NT2/D1 (cell line): ENCODE measurements at regions not wholly inside any gene's neighbourhood (a gene's known extent, or its start where the extent isn't known, plus 50 kb on each side); places are given as distances from the start of the nearest gene placed in this dataset.

Experiments used
- DNase-seq: peaks from one replicate; pipeline ENCODE4 v3.0.0-alpha.2; 2011; ENCODE audit warnings: low read depth, low spot score
- H3K27me3 ChIP-seq: 2 replicates; pipeline ENCODE4 v1.6.0; 2011; ENCODE audit warnings: mild to moderate bottlenecking; ENCODE audit not compliant: insufficient read length, insufficient read depth
- H3K36me3 ChIP-seq: 2 replicates; pipeline ENCODE4 v1.6.1; 2011; ENCODE audit warnings: mild to moderate bottlenecking, low read length, mixed read lengths; ENCODE audit not compliant: insufficient read depth, insufficient read length
- H3K4me1 ChIP-seq: 2 replicates; pipeline ENCODE4 v1.5.1; 2011; ENCODE audit not compliant: insufficient read depth, insufficient read length
- H3K4me3 ChIP-seq: 2 replicates; pipeline ENCODE4 v1.5.1; 2011; ENCODE audit warnings: low read depth; ENCODE audit not compliant: insufficient read length
- H3K9ac ChIP-seq: 2 replicates; pipeline ENCODE4 v1.6.0; 2011; ENCODE audit warnings: low read depth; ENCODE audit not compliant: insufficient read length
- H3K9me3 ChIP-seq: 2 replicates; pipeline ENCODE4 v1.5.1; 2011; ENCODE audit warnings: mild to moderate bottlenecking, low read length; ENCODE audit not compliant: insufficient read depth
- SUZ12 ChIP-seq: IDR thresholded peaks from 2 replicates; pipeline ENCODE4 v1.6.1; 2011; ENCODE audit not compliant: insufficient read length, insufficient read depth; ENCODE audit errors: extremely low read depth
- YY1 ChIP-seq: IDR thresholded peaks from 2 replicates; pipeline ENCODE4 v1.6.1; 2011; ENCODE audit not compliant: insufficient read length, insufficient read depth
- ZNF274 ChIP-seq: IDR thresholded peaks from 2 replicates; pipeline ENCODE4 v1.6.1; 2011; ENCODE audit warnings: mild to moderate bottlenecking, low read depth, low read length

DNA sequence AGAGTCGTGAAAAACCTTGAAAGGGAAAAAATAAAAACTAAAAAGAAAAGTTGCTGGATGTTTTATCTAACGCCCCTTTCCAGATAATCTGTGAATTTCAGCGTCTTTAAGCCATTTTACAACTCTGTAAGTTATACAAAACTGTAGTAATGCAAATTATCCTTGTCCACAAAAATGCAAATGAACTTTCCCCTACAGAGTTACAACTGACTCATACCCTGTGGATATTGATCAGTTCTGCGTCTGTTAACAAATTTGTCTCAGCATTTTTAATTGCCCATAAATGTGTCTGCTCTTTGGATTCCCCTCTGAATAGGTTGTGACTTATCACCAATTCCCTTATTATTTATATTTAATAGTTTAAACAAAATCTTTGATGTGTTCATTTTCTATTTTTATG is 105.9 kb upstream of the PRLR start:
- TF ChIP-seq SUZ12 (no peak), ZNF274 (no peak)
- H3K4me1 ChIP-seq = no peaks in the 10 kb centered on the region
- H3K9ac ChIP-seq = no peak overlapping the region
- no peaks in the 10 kb centered on the region for H3K36me3 ChIP-seq
- peaks cover 16% of the 10 kb centered on the region for H3K9me3 ChIP-seq
- no peaks in the 10 kb centered on the region for H3K27me3 ChIP-seq
- H3K4me3 ChIP-seq = no peak overlapping the region
- no peak for DNase-seq

DNA sequence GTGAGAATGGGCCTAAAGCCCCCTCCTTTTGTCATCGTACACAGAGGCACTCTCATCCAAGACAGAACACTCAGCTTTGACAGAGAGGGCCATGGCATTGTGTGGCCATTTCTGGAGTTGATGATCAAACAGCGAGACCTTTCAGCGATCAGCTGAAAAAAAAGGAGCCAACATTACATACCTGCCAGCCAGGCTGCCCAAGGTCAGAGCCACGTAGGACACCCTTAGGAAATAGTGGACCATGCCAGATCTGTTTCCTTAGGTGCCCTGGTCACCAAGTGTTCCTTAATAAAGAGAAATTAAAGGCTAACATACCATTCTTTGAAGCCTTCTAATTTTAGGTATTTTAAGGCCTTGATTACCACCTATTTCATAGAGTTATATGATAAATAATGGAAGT is 105.5 kb upstream of the PRLR start:
- no peak overlapping the region for H3K9ac ChIP-seq
- H3K9me3 ChIP-seq = peaks cover 16% of the 10 kb centered on the region
- TF ChIP-seq ZNF274 = no peak
- no peak for TF ChIP-seq YY1
- TF ChIP-seq SUZ12 = no peak
- DNase-seq = no peak
- no peaks in the 10 kb centered on the region for H3K27me3 ChIP-seq
- no peak overlapping the region for H3K4me3 ChIP-seq
- H3K4me1 ChIP-seq = no peaks in the 10 kb centered on the region
- H3K36me3 ChIP-seq = no peaks in the 10 kb centered on the region

DNA sequence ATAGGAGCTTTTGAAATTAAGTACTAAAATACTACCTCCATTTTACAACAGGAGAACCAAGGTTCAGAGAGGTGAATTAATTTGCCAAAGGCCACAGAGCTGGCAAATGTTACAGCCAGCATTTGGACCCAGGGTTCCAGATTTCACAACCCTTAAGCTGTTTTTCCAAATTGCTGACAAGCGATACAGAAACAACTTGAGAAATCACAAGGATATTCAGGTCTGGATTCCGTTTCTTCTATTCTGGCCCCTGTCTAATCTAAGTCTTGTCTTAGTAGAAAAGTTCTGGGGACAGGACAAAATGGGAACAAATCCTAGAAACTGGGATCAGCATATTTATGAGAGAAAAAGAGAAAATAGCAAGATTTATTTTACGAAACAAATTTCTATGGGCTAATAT is 103.1 kb upstream of the PRLR start:
- no peak overlapping the region for H3K4me3 ChIP-seq
- 0 out of 2 replicates have a peak, but pooled peaks cover 1% of the 10 kb centered on the region for H3K9me3 ChIP-seq
- no peak for DNase-seq
- H3K9ac ChIP-seq = no peak overlapping the region
- TF ChIP-seq SUZ12 = no peak
- no peaks in the 10 kb centered on the region for H3K36me3 ChIP-seq
- no peaks in the 10 kb centered on the region for H3K4me1 ChIP-seq
- no peaks in the 10 kb centered on the region for H3K27me3 ChIP-seq

DNA sequence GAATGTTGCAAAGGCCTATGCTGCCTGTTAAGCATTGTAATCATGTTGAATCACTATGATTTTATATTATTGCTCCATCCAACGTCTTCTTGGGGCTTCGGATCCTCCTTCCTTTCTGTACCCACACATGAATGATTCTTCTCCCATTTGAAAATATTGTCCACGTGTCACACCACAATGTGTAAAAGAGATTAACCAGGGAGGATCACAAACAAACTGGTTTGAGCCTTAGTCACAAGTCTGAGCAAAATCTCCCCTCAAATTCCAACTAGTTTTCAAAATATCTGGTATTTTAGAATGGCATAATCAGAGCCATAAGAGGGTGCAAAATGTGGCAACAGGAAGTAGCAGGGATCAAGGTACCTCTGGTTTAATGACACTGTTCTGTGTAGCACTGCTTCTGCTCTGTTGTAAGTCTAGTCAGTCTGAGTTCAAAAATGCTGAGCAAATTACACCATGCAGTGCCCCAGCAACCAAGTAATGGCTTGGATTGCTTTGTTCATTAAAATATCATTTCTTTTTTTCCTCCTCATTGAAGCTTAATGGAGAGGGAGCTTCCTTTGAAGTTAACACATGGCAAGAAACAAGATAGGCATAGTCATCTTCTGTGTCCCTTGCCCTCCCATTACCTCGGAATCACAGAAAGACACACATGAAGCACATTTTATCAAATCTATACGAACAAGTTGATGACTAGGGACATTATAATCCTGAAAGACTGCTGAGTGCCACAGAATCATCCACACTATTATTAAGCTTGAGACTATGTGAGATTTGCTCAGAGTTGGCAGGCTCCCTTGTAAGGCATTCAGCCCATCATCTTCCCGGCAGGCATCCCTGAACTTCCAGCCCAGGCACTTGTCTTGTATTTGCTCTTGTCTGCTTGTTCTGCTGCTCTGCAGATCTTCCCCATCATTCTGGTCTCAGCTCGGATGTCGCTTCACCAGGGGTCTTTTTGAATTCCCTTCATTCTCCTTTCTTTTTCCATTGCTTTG is 102.0 kb upstream of the PRLR start:
- no peak overlapping the region for H3K4me3 ChIP-seq
- no peak for DNase-seq
- no peaks in the 10 kb centered on the region for H3K4me1 ChIP-seq

GRCh38 chr5:35325836-35326235 is 95.5 kb upstream of the PRLR start:
- H3K27me3 ChIP-seq = no peaks in the 10 kb centered on the region
- no peak for DNase-seq
- H3K36me3 ChIP-seq = no peaks in the 10 kb centered on the region
- H3K9ac ChIP-seq = no peak overlapping the region
- H3K4me1 ChIP-seq = no peaks in the 10 kb centered on the region
- no peaks in the 10 kb centered on the region for H3K9me3 ChIP-seq
- TF ChIP-seq SUZ12 = no peak
- no peak for TF ChIP-seq ZNF274
- TF ChIP-seq YY1 = no peak
- H3K4me3 ChIP-seq = no peak overlapping the region

More for the DNA sequence above, 102.0 kb upstream of the PRLR start:
- TF ChIP-seq ZNF274 (no peak), SUZ12 (no peak), YY1 (no peak)
- Histone ChIP-seq H3K27me3 (no peaks in the 10 kb centered on the region), H3K9me3 (no peaks in the 10 kb centered on the region), H3K9ac (no peak overlapping the region), H3K36me3 (no peaks in the 10 kb centered on the region)

GRCh38 chr5:35324679-35325078 is 94.4 kb upstream of the PRLR start:
- H3K36me3 ChIP-seq = no peaks in the 10 kb centered on the region
- no peak overlapping the region for H3K9ac ChIP-seq
- TF ChIP-seq YY1 (no peak), ZNF274 (no peak), SUZ12 (no peak)
- no peak overlapping the region for H3K4me3 ChIP-seq
- H3K4me1 ChIP-seq = no peaks in the 10 kb centered on the region
- no peaks in the 10 kb centered on the region for H3K9me3 ChIP-seq
- no peaks in the 10 kb centered on the region for H3K27me3 ChIP-seq
- no peak for DNase-seq

- H3K36me3 ChIP-seq = no peaks in the 10 kb centered on the region
- no peaks in the 10 kb centered on the region for H3K27me3 ChIP-seq
- H3K4me1 ChIP-seq = no peaks in the 10 kb centered on the region
- no peaks in the 10 kb centered on the region for H3K9me3 ChIP-seq
- no peak for DNase-seq
- no peak overlapping the region for H3K9ac ChIP-seq
- H3K4me3 ChIP-seq = no peak overlapping the region
- no peak for TF ChIP-seq YY1
- no peak for TF ChIP-seq SUZ12
- no peak for TF ChIP-seq ZNF274
These were observed 93.9 kb upstream of the PRLR start for GRCh38 chr5:35324201-35324600.
